ENCODE measurements at regions not wholly inside any gene's neighbourhood (a gene's known extent, or its start where the extent isn't known, plus 50 kb on each side); places are given as distances from the start of the nearest gene placed in this dataset.

GRCh38 chr11:25159341-25159740 lies 662.5 kb downstream of the LUZP2 start:
- no peak overlapping the region for H4K8ac ChIP-seq (ENCODE audit: low read depth, low read length)
- DNase-seq (ENCODE audit: low spot score) = no peak
- H2BK5ac ChIP-seq (ENCODE audit: low read length) = no peak overlapping the region
- no peaks in the 10 kb centered on the region for H3K4me1 ChIP-seq (ENCODE audit: control insufficient read depth in 2 of 2, insufficient read depth in 1 of 2, low read depth in 1 of 2, low read length in 2 of 2)
- no peak overlapping the region for H2BK120ac ChIP-seq (ENCODE audit: low read depth, low read length)
- H2AFZ ChIP-seq (ENCODE audit: low read length) = no peak overlapping the region
- H3K4me2 ChIP-seq (ENCODE audit: insufficient read depth, low read length, poor library complexity, severe bottlenecking) = no peak overlapping the region
- H2BK15ac ChIP-seq (ENCODE audit: low read length) = no peak overlapping the region
- WGBS, 2 donors (ENCODE audit: extremely low coverage in 2 of 2, insufficient read length in 2 of 2, insufficient replicate concordance in 1 of 2) = no CpG with 5 or more reads among the region's 2 CpGs
- H3K9me3 ChIP-seq (replicated peaks in 1 of 2; ENCODE audit: control insufficient read depth in 2 of 2, insufficient read depth in 1 of 2, low read depth in 1 of 2, low read length in 2 of 2) = no peaks in the 10 kb centered on the region
- H4K91ac ChIP-seq (ENCODE audit: low read depth, low read length, poor library complexity) = no peak overlapping the region
- H3K23ac ChIP-seq (ENCODE audit: low read depth, low read length, poor library complexity) = no peak overlapping the region
- no peak overlapping the region for H2AK5ac ChIP-seq (ENCODE audit: low read depth, low read length)
- no peak overlapping the region for H3K9ac ChIP-seq (ENCODE audit: low read depth, low read length, poor library complexity)
- H3K36me3 ChIP-seq (replicated peaks in 1 of 2; ENCODE audit: control insufficient read depth in 2 of 2, insufficient read depth in 2 of 2, low read length in 2 of 2) = no peaks in the 10 kb centered on the region
- H3K14ac ChIP-seq (ENCODE audit: low read length) = peak overlapping the region; percentile 56
- H3K18ac ChIP-seq (ENCODE audit: low read length) = no peak overlapping the region
- H3K4me3 ChIP-seq (ENCODE audit: low read length in 2 of 2) = no peak overlapping the region
- H3K27me3 ChIP-seq (ENCODE audit: control insufficient read depth in 3 of 3, insufficient read depth in 3 of 3, low read depth in 1 of 3, low read length in 3 of 3) = no peaks in the 10 kb centered on the region
- H3K79me1 ChIP-seq (ENCODE audit: low read depth, low read length) = no peaks in the 10 kb centered on the region
- no peak overlapping the region for H2BK12ac ChIP-seq (ENCODE audit: low read length)
- no peak overlapping the region for H3K4ac ChIP-seq (ENCODE audit: low read length)
- no peak overlapping the region for H3K27ac ChIP-seq (replicated peaks; ENCODE audit: low read length)

GRCh38 chr11:25163421-25163820 lies 666.6 kb downstream of the LUZP2 start:
- H3K79me1 ChIP-seq (ENCODE audit: low read depth, low read length) = no peaks in the 10 kb centered on the region
- H3K4me3 ChIP-seq (ENCODE audit: low read length in 2 of 2) = no peak overlapping the region
- no peaks in the 10 kb centered on the region for H3K36me3 ChIP-seq (replicated peaks in 1 of 2; ENCODE audit: control insufficient read depth in 2 of 2, insufficient read depth in 2 of 2, low read length in 2 of 2)
- H2BK120ac ChIP-seq (ENCODE audit: low read depth, low read length) = no peak overlapping the region
- H3K4ac ChIP-seq (ENCODE audit: low read length) = no peak overlapping the region
- no peak overlapping the region for H2BK12ac ChIP-seq (ENCODE audit: low read length)
- no peak overlapping the region for H4K8ac ChIP-seq (ENCODE audit: low read depth, low read length)
- H2BK5ac ChIP-seq (ENCODE audit: low read length) = no peak overlapping the region
- H3K4me1 ChIP-seq (ENCODE audit: control insufficient read depth in 2 of 2, insufficient read depth in 1 of 2, low read depth in 1 of 2, low read length in 2 of 2) = no peaks in the 10 kb centered on the region
- no peak overlapping the region for H2BK15ac ChIP-seq (ENCODE audit: low read length)
- H3K23ac ChIP-seq (ENCODE audit: low read depth, low read length, poor library complexity) = no peak overlapping the region
- H3K9ac ChIP-seq (ENCODE audit: low read depth, low read length, poor library complexity) = no peak overlapping the region
- H2AK5ac ChIP-seq (ENCODE audit: low read depth, low read length) = no peak overlapping the region
- H3K9me3 ChIP-seq (replicated peaks in 1 of 2; ENCODE audit: control insufficient read depth in 2 of 2, insufficient read depth in 1 of 2, low read depth in 1 of 2, low read length in 2 of 2) = no peaks in the 10 kb centered on the region
- no peak overlapping the region for H3K14ac ChIP-seq (ENCODE audit: low read length)
- DNase-seq (ENCODE audit: low spot score) = no peak
- no peak overlapping the region for H3K18ac ChIP-seq (ENCODE audit: low read length)
- no peak overlapping the region for H2AFZ ChIP-seq (ENCODE audit: low read length)
- H3K4me2 ChIP-seq (ENCODE audit: insufficient read depth, low read length, poor library complexity, severe bottlenecking) = no peak overlapping the region
- H4K91ac ChIP-seq (ENCODE audit: low read depth, low read length, poor library complexity) = no peak overlapping the region
- H3K27me3 ChIP-seq (ENCODE audit: control insufficient read depth in 3 of 3, insufficient read depth in 3 of 3, low read depth in 1 of 3, low read length in 3 of 3) = no peaks in the 10 kb centered on the region
- no peak overlapping the region for H3K27ac ChIP-seq (replicated peaks; ENCODE audit: low read length)

GRCh38 chr11:25180187-25180586 lies 683.3 kb downstream of the LUZP2 start:
- Histone ChIP-seq H3K27me3 (ENCODE audit: control insufficient read depth in 3 of 3, insufficient read depth in 3 of 3, low read depth in 1 of 3, low read length in 3 of 3) (no peaks in the 10 kb centered on the region), H2AK5ac (ENCODE audit: low read depth, low read length) (no peak overlapping the region), H4K91ac (ENCODE audit: low read depth, low read length, poor library complexity) (no peak overlapping the region), H3K4me2 (ENCODE audit: insufficient read depth, low read length, poor library complexity, severe bottlenecking) (no peak overlapping the region), H2BK12ac (ENCODE audit: low read length) (no peak overlapping the region), H3K23ac (ENCODE audit: low read depth, low read length, poor library complexity) (no peak overlapping the region), H3K4me1 (ENCODE audit: control insufficient read depth in 2 of 2, insufficient read depth in 1 of 2, low read depth in 1 of 2, low read length in 2 of 2) (no peaks in the 10 kb centered on the region), H3K4me3 (ENCODE audit: low read length in 2 of 2) (no peak overlapping the region), H3K9ac (ENCODE audit: low read depth, low read length, poor library complexity) (no peak overlapping the region), H3K4ac (ENCODE audit: low read length) (no peak overlapping the region), H3K27ac (replicated peaks; ENCODE audit: low read length) (no peak overlapping the region), H3K14ac (ENCODE audit: low read length) (no peak overlapping the region), H3K18ac (ENCODE audit: low read length) (no peak overlapping the region), H2BK5ac (ENCODE audit: low read length) (no peak overlapping the region), H4K8ac (ENCODE audit: low read depth, low read length) (no peak overlapping the region), H3K36me3 (replicated peaks in 1 of 2; ENCODE audit: control insufficient read depth in 2 of 2, insufficient read depth in 2 of 2, low read length in 2 of 2) (no peaks in the 10 kb centered on the region), H3K9me3 (replicated peaks in 1 of 2; ENCODE audit: control insufficient read depth in 2 of 2, insufficient read depth in 1 of 2, low read depth in 1 of 2, low read length in 2 of 2) (no peaks in the 10 kb centered on the region), H2BK15ac (ENCODE audit: low read length) (no peak overlapping the region), H3K79me1 (ENCODE audit: low read depth, low read length) (no peaks in the 10 kb centered on the region), H2BK120ac (ENCODE audit: low read depth, low read length) (no peak overlapping the region), H2AFZ (ENCODE audit: low read length) (no peak overlapping the region)
- no CpG with 5 or more reads among the region's 1 CpG for WGBS, 2 donors (ENCODE audit: extremely low coverage in 2 of 2, insufficient read length in 2 of 2, insufficient replicate concordance in 1 of 2)
- DNase-seq (ENCODE audit: low spot score) = no peak

GRCh38 chr11:25183411-25183810 lies 686.6 kb downstream of the LUZP2 start:
- no peak overlapping the region for H3K18ac ChIP-seq (ENCODE audit: low read length)
- H3K23ac ChIP-seq (ENCODE audit: low read depth, low read length, poor library complexity) = no peak overlapping the region
- no peak overlapping the region for H2BK15ac ChIP-seq (ENCODE audit: low read length)
- H2BK12ac ChIP-seq (ENCODE audit: low read length) = no peak overlapping the region
- WGBS, 2 donors (ENCODE audit: extremely low coverage in 2 of 2, insufficient read length in 2 of 2, insufficient replicate concordance in 1 of 2) = no CpG with 5 or more reads among the region's 1 CpG
- H4K8ac ChIP-seq (ENCODE audit: low read depth, low read length) = no peak overlapping the region
- no peak overlapping the region for H2BK5ac ChIP-seq (ENCODE audit: low read length)
- H3K36me3 ChIP-seq (replicated peaks in 1 of 2; ENCODE audit: control insufficient read depth in 2 of 2, insufficient read depth in 2 of 2, low read length in 2 of 2) = no peaks in the 10 kb centered on the region
- no peak for DNase-seq (ENCODE audit: low spot score)
- H3K27me3 ChIP-seq (ENCODE audit: control insufficient read depth in 3 of 3, insufficient read depth in 3 of 3, low read depth in 1 of 3, low read length in 3 of 3) = no peaks in the 10 kb centered on the region
- H3K27ac ChIP-seq (replicated peaks; ENCODE audit: low read length) = no peak overlapping the region
- no peak overlapping the region for H2AK5ac ChIP-seq (ENCODE audit: low read depth, low read length)
- no peak overlapping the region for H3K14ac ChIP-seq (ENCODE audit: low read length)
- no peak overlapping the region for H3K9ac ChIP-seq (ENCODE audit: low read depth, low read length, poor library complexity)
- H3K79me1 ChIP-seq (ENCODE audit: low read depth, low read length) = no peaks in the 10 kb centered on the region
- H3K4ac ChIP-seq (ENCODE audit: low read length) = no peak overlapping the region
- no peaks in the 10 kb centered on the region for H3K4me1 ChIP-seq (ENCODE audit: control insufficient read depth in 2 of 2, insufficient read depth in 1 of 2, low read depth in 1 of 2, low read length in 2 of 2)
- H3K4me2 ChIP-seq (ENCODE audit: insufficient read depth, low read length, poor library complexity, severe bottlenecking) = no peak overlapping the region
- no peak overlapping the region for H2BK120ac ChIP-seq (ENCODE audit: low read depth, low read length)
- no peak overlapping the region for H4K91ac ChIP-seq (ENCODE audit: low read depth, low read length, poor library complexity)
- no peaks in the 10 kb centered on the region for H3K9me3 ChIP-seq (replicated peaks in 1 of 2; ENCODE audit: control insufficient read depth in 2 of 2, insufficient read depth in 1 of 2, low read depth in 1 of 2, low read length in 2 of 2)
- H3K4me3 ChIP-seq (ENCODE audit: low read length in 2 of 2) = no peak overlapping the region
- no peak overlapping the region for H2AFZ ChIP-seq (ENCODE audit: low read length)

Data from neuronal stem cell (in vitro differentiated cells).